Cardiac muscle cell (in vitro differentiated cells and primary cell): ENCODE measurements at regions not wholly inside any gene's neighbourhood (a gene's known extent, or its start where the extent isn't known, plus 50 kb on each side); places are given as distances from the start of the nearest gene placed in this dataset.

Experiments
- DNase-seq, 2 donors: peaks; one replicate each; pipeline versions ENCODE4 v3.0.0 to v3.0.0-alpha.2; 2010 to 2017; ENCODE audit warnings: low read depth in 1 of 2, low spot score in 1 of 2
- H3K27ac ChIP-seq: fragments of 200-600 bp; sonication (generic); 2 replicates; pipeline ENCODE4 v1.5.1; 2016
- H3K27me3 ChIP-seq: fragments of 200-600 bp; sonication (generic); 2 replicates; pipeline ENCODE4 v1.6.0; 2016; ENCODE audit warnings: control low read depth
- H3K36me3 ChIP-seq: fragments of 200-600 bp; sonication (generic); 2 replicates; pipeline ENCODE4 v1.5.1; 2016; ENCODE audit warnings: control low read depth
- H3K4me1 ChIP-seq: fragments of 200-600 bp; sonication (generic); 2 replicates; pipeline ENCODE4 v1.8.1; 2017; ENCODE audit warnings: low read depth, mild to moderate bottlenecking, mixed run types
- H3K4me3 ChIP-seq: fragments of 200-600 bp; sonication (generic); 2 replicates; pipeline ENCODE4 v1.5.1; 2016; ENCODE audit warnings: mild to moderate bottlenecking
- H3K9me3 ChIP-seq: fragments of 200-600 bp; sonication (generic); 2 replicates; pipeline ENCODE4 v1.5.1; 2017; ENCODE audit warnings: low read depth, mild to moderate bottlenecking, control low read depth
- CTCF ChIP-seq: IDR thresholded peaks from 2 replicates; pipeline ENCODE4 v1.5.1; 2012; ENCODE audit warnings: low read depth, mild to moderate bottlenecking, low read length

- DNase-seq: no peak
- Histone ChIP-seq H3K9me3 (no peaks in the 10 kb centered on the region), H3K27me3 (peaks cover 90% of the 10 kb centered on the region), H3K4me3 (no peak overlapping the region), H3K27ac (no peak overlapping the region), H3K4me1 (no peaks in the 10 kb centered on the region), H3K36me3 (no peaks in the 10 kb centered on the region)
- TF ChIP-seq CTCF: no peak
Measured at GRCh38 chr10:26355241-26355640, 82.9 kb upstream of the APBB1IP start.

GRCh38 chr10:26357203-26357602, 80.9 kb upstream of the APBB1IP start:
- no peak overlapping the region for H3K27ac ChIP-seq
- no peaks in the 10 kb centered on the region for H3K36me3 ChIP-seq
- no peaks in the 10 kb centered on the region for H3K9me3 ChIP-seq
- no peak for DNase-seq
- no peak overlapping the region for H3K4me3 ChIP-seq
- no peak for TF ChIP-seq CTCF
- no peaks in the 10 kb centered on the region for H3K4me1 ChIP-seq
- H3K27me3 ChIP-seq: peaks cover 100% of the 10 kb centered on the region

- Histone ChIP-seq H3K27ac (no peak overlapping the region), H3K9me3 (no peaks in the 10 kb centered on the region), H3K27me3 (peaks cover 100% of the 10 kb centered on the region), H3K4me3 (no peak overlapping the region), H3K36me3 (no peaks in the 10 kb centered on the region), H3K4me1 (no peaks in the 10 kb centered on the region)
- TF ChIP-seq CTCF: no peak
- DNase-seq: no peak
Measured at GRCh38 chr10:26358071-26358470, 80.1 kb upstream of the APBB1IP start.

- no peak for DNase-seq
- TF ChIP-seq CTCF: no peak
- H3K4me1 ChIP-seq: no peaks in the 10 kb centered on the region
- H3K4me3 ChIP-seq: no peak overlapping the region
- H3K27ac ChIP-seq: no peak overlapping the region
- H3K27me3 ChIP-seq: peaks cover 94% of the 10 kb centered on the region
- H3K9me3 ChIP-seq: no peaks in the 10 kb centered on the region
- H3K36me3 ChIP-seq: no peaks in the 10 kb centered on the region
Measured at GRCh38 chr10:26359670-26360069, 78.5 kb upstream of the APBB1IP start.

GRCh38 chr10:26361351-26361750, 76.8 kb upstream of the APBB1IP start:
- no peak overlapping the region for H3K27ac ChIP-seq
- DNase-seq: no peak
- H3K4me3 ChIP-seq: no peak overlapping the region
- no peaks in the 10 kb centered on the region for H3K4me1 ChIP-seq
- H3K9me3 ChIP-seq: no peaks in the 10 kb centered on the region
- H3K27me3 ChIP-seq: peaks cover 93% of the 10 kb centered on the region
- no peaks in the 10 kb centered on the region for H3K36me3 ChIP-seq
- TF ChIP-seq CTCF: no peak

GRCh38 chr10:26361971-26362370, 76.2 kb upstream of the APBB1IP start:
- no peak overlapping the region for H3K27ac ChIP-seq
- no peaks in the 10 kb centered on the region for H3K9me3 ChIP-seq
- TF ChIP-seq CTCF: no peak
- H3K36me3 ChIP-seq: no peaks in the 10 kb centered on the region
- DNase-seq: no peak
- peaks cover 87% of the 10 kb centered on the region for H3K27me3 ChIP-seq
- H3K4me1 ChIP-seq: no peaks in the 10 kb centered on the region
- no peak overlapping the region for H3K4me3 ChIP-seq
